Activated B cell treated with CpG ODN at 0.5 μM for 24 hours (primary cell): ENCODE measurements at regions not wholly inside any gene's neighbourhood (a gene's known extent, or its start where the extent isn't known, plus 50 kb on each side); places are given as distances from the start of the nearest gene placed in this dataset.

Source experiments
- ATAC-seq: fragments of 200-7000 bp; cut with Tn5 transposase; one replicate; pipeline ENCODE4 v1.10.0; 2021; ENCODE audit warnings: low read depth, mild to moderate bottlenecking, moderate library complexity
- CTCF ChIA-PET: fragments of 350-600 bp; sonication (Branson Sonifier 250); formaldehyde crosslinking; loops from one replicate; lab custom pipeline; 2021; ENCODE audit warnings: antibody characterized with exemption; lab: Charles Lee
- POLR2A ChIA-PET: fragments of 350-600 bp; sonication (Branson Sonifier 250); formaldehyde crosslinking; loops from one replicate; lab custom pipeline; 2021; ENCODE audit warnings: antibody characterized with exemption; lab: Charles Lee
- DNase-seq: peaks from one replicate; pipeline ENCODE4 v3.0.0; 2022
- H3K27ac Mint-ChIP-seq: one replicate; pipeline ENCODE4 v1.8.0; 2020; ENCODE audit warnings: mixed read lengths
- H3K27me3 Mint-ChIP-seq: one replicate; pipeline ENCODE4 v1.8.0; 2021; ENCODE audit warnings: mixed read lengths
- H3K36me3 Mint-ChIP-seq: one replicate; pipeline ENCODE4 v1.8.0; 2021; ENCODE audit warnings: low read depth, mixed read lengths
- H3K4me1 Mint-ChIP-seq: one replicate; pipeline ENCODE4 v1.8.0; 2021; ENCODE audit warnings: mixed read lengths
- H3K4me3 Mint-ChIP-seq: one replicate; pipeline ENCODE4 v1.8.0; 2020; ENCODE audit warnings: mild to moderate bottlenecking, mixed read lengths
- H3K9me3 Mint-ChIP-seq: one replicate; pipeline ENCODE4 v1.8.0; 2020; ENCODE audit warnings: mixed read lengths
- CTCF ChIP-seq: fragments of 200-600 bp; IDR thresholded peaks from one replicate; pipeline ENCODE4 v1.8.0; 2022; ENCODE audit warnings: antibody characterized with exemption, mild to moderate bottlenecking
- intact Hi-C: fragments of 100-400 bp; cut with micrococcal nuclease; formaldehyde crosslinking; loops from one replicate; pipeline ENCODE4 v1.15.1; 2024

DNA sequence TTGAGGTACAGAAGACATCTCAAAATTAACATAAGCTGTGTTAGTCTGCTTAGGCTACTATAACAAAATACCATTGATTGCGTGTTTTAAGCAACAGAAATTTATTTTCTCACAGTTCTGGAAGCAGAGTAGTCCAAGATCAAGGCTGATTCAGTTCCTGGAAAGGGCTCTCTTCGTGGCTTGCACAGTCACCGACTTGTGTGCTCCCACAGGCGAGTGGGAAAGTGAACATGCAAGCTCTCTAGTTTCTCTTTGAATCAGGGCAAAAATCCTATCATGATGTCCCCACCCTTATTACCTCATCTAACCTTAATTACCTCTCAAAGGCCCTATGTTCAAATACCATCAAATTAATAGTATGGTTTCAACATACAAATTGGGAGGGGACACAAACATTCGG is 505.9 kb downstream of the ZIC1 start:
- no peaks in the 10 kb centered on the region for H3K36me3 Mint-ChIP-seq
- ChIA-PET CTCF (no interaction called here), POLR2A (no interaction called here)
- no peak for TF ChIP-seq CTCF
- ATAC-seq (no peak), DNase-seq (no peak)
- no peaks in the 10 kb centered on the region for H3K27me3 Mint-ChIP-seq
- no peak overlapping the region for H3K4me3 Mint-ChIP-seq
- H3K4me1 Mint-ChIP-seq, result no peaks in the 10 kb centered on the region
- H3K27ac Mint-ChIP-seq, result no peak overlapping the region
- H3K9me3 Mint-ChIP-seq, result peaks cover 10% of the 10 kb centered on the region
- intact Hi-C loops, result no loop called here

DNA sequence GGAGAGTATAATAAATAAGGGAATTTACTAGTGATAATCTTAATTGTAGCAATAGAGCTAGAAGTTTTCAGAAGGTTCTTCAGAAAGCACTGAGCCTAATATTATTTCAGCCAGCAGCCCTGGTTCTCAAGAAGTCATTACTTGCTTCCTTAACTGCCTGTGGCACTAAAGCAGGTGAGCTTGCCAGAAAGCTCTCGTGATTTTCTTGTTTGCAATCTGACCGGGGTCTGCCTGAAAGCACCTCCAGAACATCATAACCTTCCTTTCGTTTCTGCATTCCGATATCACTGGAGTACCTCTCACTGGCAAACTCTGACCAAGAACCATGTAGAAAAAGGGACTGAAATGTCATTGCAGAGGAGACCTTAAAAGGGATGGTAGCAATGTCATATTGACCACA is 510.3 kb downstream of the ZIC1 start:
- Mint-ChIP-seq H3K4me3 (no peak overlapping the region), H3K9me3 (no peaks in the 10 kb centered on the region), H3K4me1 (no peaks in the 10 kb centered on the region), H3K27ac (no peak overlapping the region), H3K36me3 (no peaks in the 10 kb centered on the region), H3K27me3 (no peaks in the 10 kb centered on the region)
- ChIA-PET CTCF (no interaction called here), POLR2A (no interaction called here)
- DNase-seq, result no peak
- no peak for TF ChIP-seq CTCF
- no peak for ATAC-seq
- intact Hi-C loops, result no loop called here

DNA sequence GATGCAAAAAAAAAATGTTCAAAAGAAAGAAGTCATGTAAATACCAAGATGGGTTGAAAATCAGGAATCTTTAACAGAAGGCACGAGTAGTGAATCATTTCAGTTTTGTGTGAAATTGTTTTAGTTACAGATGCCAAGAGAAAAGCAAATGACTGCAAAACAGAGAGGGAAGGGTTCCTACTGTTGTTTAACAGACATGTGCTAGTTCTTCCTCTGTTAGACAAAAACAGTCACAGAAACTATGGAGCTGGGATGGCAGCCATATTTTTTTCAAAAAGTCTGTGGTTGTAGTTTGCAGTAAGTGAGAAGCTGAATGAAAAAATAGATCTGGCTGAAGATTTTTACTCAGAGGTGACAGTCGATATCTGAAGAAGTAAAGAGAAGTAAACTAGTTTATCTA is 511.9 kb downstream of the ZIC1 start:
- DNase-seq (no peak), ATAC-seq (no peak)
- H3K27me3 Mint-ChIP-seq, result no peaks in the 10 kb centered on the region
- H3K36me3 Mint-ChIP-seq, result no peaks in the 10 kb centered on the region
- ChIA-PET POLR2A (no interaction called here), CTCF (no interaction called here)
- H3K4me1 Mint-ChIP-seq, result no peaks in the 10 kb centered on the region
- no peak for TF ChIP-seq CTCF
- intact Hi-C loops, result no loop called here
- H3K4me3 Mint-ChIP-seq, result no peak overlapping the region
- H3K9me3 Mint-ChIP-seq, result no peaks in the 10 kb centered on the region
- H3K27ac Mint-ChIP-seq, result no peak overlapping the region

- ATAC-seq (no peak), DNase-seq (no peak)
- intact Hi-C loops, result no loop called here
- Mint-ChIP-seq H3K9me3 (no peaks in the 10 kb centered on the region), H3K27me3 (no peaks in the 10 kb centered on the region), H3K4me3 (no peak overlapping the region), H3K4me1 (no peaks in the 10 kb centered on the region), H3K27ac (no peak overlapping the region), H3K36me3 (no peaks in the 10 kb centered on the region)
- ChIA-PET POLR2A (no interaction called here), CTCF (no interaction called here)
- no peak for TF ChIP-seq CTCF
These were observed 515.6 kb downstream of the ZIC1 start for GRCh38 chr3:147924755-147925154.

GRCh38 chr3:147925272-147925671 is 516.1 kb downstream of the ZIC1 start:
- Mint-ChIP-seq H3K4me3 (no peak overlapping the region), H3K4me1 (no peaks in the 10 kb centered on the region), H3K9me3 (no peaks in the 10 kb centered on the region), H3K27me3 (no peaks in the 10 kb centered on the region), H3K36me3 (no peaks in the 10 kb centered on the region), H3K27ac (no peak overlapping the region)
- ATAC-seq, result no peak
- no peak for DNase-seq
- TF ChIP-seq CTCF, result no peak
- intact Hi-C loops, result no loop called here
- POLR2A ChIA-PET, result no interaction called here
- CTCF ChIA-PET, result no interaction called here
